ENCODE measurements at regions not wholly inside any gene's neighbourhood (a gene's known extent, or its start where the extent isn't known, plus 50 kb on each side); places are given as distances from the start of the nearest gene placed in this dataset.

DNA sequence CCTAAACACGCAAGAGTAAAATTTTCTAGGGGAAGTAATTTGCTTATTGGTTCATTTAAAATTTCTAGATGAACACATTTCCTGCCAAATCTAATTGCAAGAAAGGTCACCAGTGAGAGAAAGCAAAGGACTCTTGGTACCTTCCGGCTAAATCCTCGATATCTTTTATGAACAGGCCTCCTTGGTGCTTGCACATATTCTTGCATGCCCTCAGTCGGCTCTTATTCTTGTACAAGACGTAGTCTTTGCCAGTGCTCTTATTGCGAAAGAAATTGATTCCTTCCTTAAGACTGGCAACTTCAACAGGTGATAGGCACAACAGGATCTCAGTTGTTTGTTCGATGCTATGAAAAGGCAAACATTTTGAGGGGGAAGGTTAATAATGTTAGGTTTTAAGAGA, 141.7 kb upstream of the CARMIL1 start:
- H2AFZ ChIP-seq (ENCODE audit: low read length): no peak overlapping the region
- H3K4me2 ChIP-seq (ENCODE audit: insufficient read depth, insufficient read length, low read length): no peak overlapping the region
- no peak overlapping the region for H2BK12ac ChIP-seq (ENCODE audit: insufficient read length, low read depth, low read length)
- H3K23ac ChIP-seq (ENCODE audit: insufficient read length, low read depth, low read length): no peak overlapping the region
- H3K4me3 Mint-ChIP-seq: no peak overlapping the region
- no peaks in the 10 kb centered on the region for H4K20me1 ChIP-seq (ENCODE audit: control insufficient read depth, insufficient read depth, insufficient read length)
- H3K9ac ChIP-seq (ENCODE audit: extremely low read depth, insufficient read length, low read length): no peak overlapping the region
- WGBS (ENCODE audit: extremely low coverage, insufficient read length, low lambda C conversion rate): no CpG with 5 or more reads among the region's 7 CpGs
- no peak overlapping the region for H3T11ph ChIP-seq (ENCODE audit: low read length)
- H3K36me3 Mint-ChIP-seq (ENCODE audit: insufficient read depth in 1 of 3, low read depth in 3 of 3): peaks cover 9 to 19% (median 16%) of the 10 kb centered on the region in 3 experiments; a peak in 6 of 7 replicates
- no peak overlapping the region for H4K91ac ChIP-seq (ENCODE audit: insufficient read length, low read depth, low read length)
- no peaks in the 10 kb centered on the region for H3K79me1 ChIP-seq (ENCODE audit: insufficient read depth, low read depth, low read length, poor library complexity, severe bottlenecking)
- H3K4ac ChIP-seq (ENCODE audit: low read depth, low read length): no peak overlapping the region
- no peaks in the 10 kb centered on the region for H3K27me3 ChIP-seq (ENCODE audit: insufficient read depth, low read length)
- H3K56ac ChIP-seq (ENCODE audit: insufficient read length, low read depth, low read length): no peak overlapping the region
- H4K8ac ChIP-seq (replicated peaks; ENCODE audit: insufficient read length, low read depth, low read length): no peak overlapping the region
- H2AK5ac ChIP-seq (ENCODE audit: insufficient read length, low read length): no peak overlapping the region
- H2BK15ac ChIP-seq (ENCODE audit: low read depth, low read length): no peak overlapping the region
- no peak overlapping the region for H4K5ac ChIP-seq (ENCODE audit: insufficient read length, low read depth, low read length)
- H3K4me1 ChIP-seq (ENCODE audit: insufficient read depth, low read length): no peaks in the 10 kb centered on the region
- H3K27me3 Mint-ChIP-seq (ENCODE audit: low read depth): no peaks in the 10 kb centered on the region; the same call in 1 of the 2 replicates
- no peak overlapping the region for H2BK120ac ChIP-seq (ENCODE audit: low read depth, low read length, poor library complexity, severe bottlenecking)
- peaks cover 7% of the 10 kb centered on the region for H3K9me3 ChIP-seq (ENCODE audit: control insufficient read depth, low read depth, low read length)
- no peak overlapping the region for H3K27ac Mint-ChIP-seq
- no peak overlapping the region for H3K14ac ChIP-seq (ENCODE audit: insufficient read depth, low read length)
- no peaks in the 10 kb centered on the region for H3K4me1 Mint-ChIP-seq
- no peak overlapping the region for H2BK20ac ChIP-seq (ENCODE audit: low read depth, low read length, poor library complexity, severe bottlenecking)
- DNase-seq: no peak
- H3K18ac ChIP-seq (ENCODE audit: insufficient read length, low read depth, low read length): no peak overlapping the region
- H2BK5ac ChIP-seq (ENCODE audit: insufficient read length, low read length): no peak overlapping the region
- H3K79me2 ChIP-seq (ENCODE audit: insufficient read depth, low read length): no peaks in the 10 kb centered on the region
- peaks cover 24 to 35% of the 10 kb centered on the region in 2 experiments for H3K9me3 Mint-ChIP-seq
- H3K27ac ChIP-seq (ENCODE audit: insufficient read length, low read depth, low read length): no peak overlapping the region
- H3K23me2 ChIP-seq (ENCODE audit: insufficient read length, low read depth, low read length, poor library complexity, severe bottlenecking): no peaks in the 10 kb centered on the region
- no peak for TF ChIP-seq CTCF (conservative IDR thresholded peaks at IDR 0.05)

All from H9 (cell line).